SU-DHL-6 (cell line): ENCODE measurements at regions not wholly inside any gene's neighbourhood (a gene's known extent, or its start where the extent isn't known, plus 50 kb on each side); places are given as distances from the start of the nearest gene placed in this dataset.

Experiments used
- H2AFZ ChIP-seq: fragments of 200-600 bp; sonication (generic); 2 replicates; pipeline ENCODE4 v1.6.1; 2014; ENCODE audit warnings: low read depth, mild to moderate bottlenecking, moderate library complexity, mixed read lengths, antibody characterized with exemption, low read length; ENCODE audit not compliant: severe bottlenecking
- H3F3A ChIP-seq: fragments of 200-600 bp; shearing (Covaris generic); 2 replicates; pipeline ENCODE4 v1.6.0; 2016; ENCODE audit warnings: antibody characterized with exemption, mild to moderate bottlenecking; ENCODE audit not compliant: insufficient read depth
- H3K27ac ChIP-seq: fragments of 200-600 bp; sonication (generic); 2 replicates; pipeline ENCODE4 v1.5.1; 2016; ENCODE audit warnings: low read depth, mild to moderate bottlenecking, low read length, moderate library complexity, mixed read lengths
- H3K27me3 ChIP-seq: fragments of 200-600 bp; sonication (generic), shearing (Covaris generic); 2 replicates; pipeline ENCODE4 v1.6.0; 2014; ENCODE audit warnings: mild to moderate bottlenecking, low read length
- H3K36me3 ChIP-seq: fragments of 200-600 bp; sonication (generic); 2 replicates; pipeline ENCODE4 v1.6.1; 2014; ENCODE audit warnings: mild to moderate bottlenecking, low read length, mixed read lengths
- H3K4me2 ChIP-seq: fragments of 300-600, 200-600 bp; shearing (Covaris generic), sonication (generic); 2 replicates; pipeline ENCODE4 v1.6.0; 2014; ENCODE audit warnings: low read length, low read depth, mild to moderate bottlenecking; ENCODE audit not compliant: poor library complexity, severe bottlenecking
- H3K4me3 ChIP-seq: fragments of 200-600 bp; sonication (generic); 2 replicates; pipeline ENCODE4 v1.5.1; 2014; ENCODE audit warnings: antibody characterized with exemption, low read length, mild to moderate bottlenecking, mixed read lengths; ENCODE audit not compliant: insufficient read depth, poor library complexity, severe bottlenecking
- H3K79me2 ChIP-seq: fragments of 200-600 bp; sonication (generic); 2 replicates; pipeline ENCODE4 v1.6.1; 2014; ENCODE audit warnings: mild to moderate bottlenecking, low read length, moderate library complexity; ENCODE audit not compliant: insufficient read depth
- H3K9ac ChIP-seq: fragments of 200-600 bp; sonication (generic); 2 replicates; pipeline ENCODE4 v1.7.0; 2014; ENCODE audit warnings: mild to moderate bottlenecking, low read length
- H3K9me2 ChIP-seq: fragments of 200-600 bp; sonication (generic); replicated peaks from 2 replicates; pipeline ENCODE4 v1.6.1; 2014; ENCODE audit warnings: low read length; ENCODE audit not compliant: insufficient read depth
- H3K9me3 ChIP-seq: fragments of 200-600 bp; sonication (generic); 2 replicates; pipeline ENCODE4 v1.6.1; 2014; ENCODE audit warnings: low read length, mixed read lengths; ENCODE audit not compliant: insufficient read depth
- H4K20me1 ChIP-seq: fragments of 200-600 bp; sonication (generic); 2 replicates; pipeline ENCODE4 v1.6.1; 2014; ENCODE audit warnings: low read depth, mild to moderate bottlenecking, antibody characterized with exemption, low read length, moderate library complexity, mixed read lengths
- CTCF ChIP-seq: fragments of 200-600 bp; sonication (generic); IDR thresholded peaks from one replicate; pipeline ENCODE4 v1.5.1; 2017; ENCODE audit warnings: antibody characterized with exemption, mild to moderate bottlenecking, low read length, moderate library complexity; ENCODE audit not compliant: insufficient read depth, poor library complexity, severe bottlenecking
- EZH2phosphoT487 ChIP-seq: fragments of 200-600 bp; sonication (generic), shearing (Covaris generic); conservative IDR thresholded peaks from 2 replicates; pipeline ENCODE4 v1.6.1; 2018; ENCODE audit warnings: mild to moderate bottlenecking, antibody characterized with exemption, low read length, moderate library complexity, mixed read lengths

- Histone ChIP-seq H3F3A (no peaks in the 10 kb centered on the region), H3K36me3 (no peaks in the 10 kb centered on the region), H3K9me3 (no peaks in the 10 kb centered on the region), H3K79me2 (no peaks in the 10 kb centered on the region), H3K9me2 (no peaks in the 10 kb centered on the region), H3K27ac (no peak overlapping the region), H3K4me3 (no peak overlapping the region), H3K9ac (no peak overlapping the region), H3K4me2 (no peak overlapping the region), H4K20me1 (no peaks in the 10 kb centered on the region), H2AFZ (no peak overlapping the region), H3K27me3 (no peaks in the 10 kb centered on the region)
- no peak for TF ChIP-seq EZH2phosphoT487
- no peak for TF ChIP-seq CTCF
Measured at GRCh38 chr6:74741646-74742045, 464.2 kb downstream of the COL12A1 start.

GRCh38 chr6:74735304-74735703 lies 470.5 kb downstream of the COL12A1 start:
- H3K79me2 ChIP-seq = no peaks in the 10 kb centered on the region
- H3K4me2 ChIP-seq = no peak overlapping the region
- H3K9me3 ChIP-seq = no peaks in the 10 kb centered on the region
- H3F3A ChIP-seq = no peaks in the 10 kb centered on the region
- TF ChIP-seq CTCF (no peak), EZH2phosphoT487 (no peak)
- H3K9me2 ChIP-seq = no peaks in the 10 kb centered on the region
- H3K9ac ChIP-seq = no peak overlapping the region
- H3K27me3 ChIP-seq = no peaks in the 10 kb centered on the region
- no peaks in the 10 kb centered on the region for H4K20me1 ChIP-seq
- H3K4me3 ChIP-seq = no peak overlapping the region
- no peaks in the 10 kb centered on the region for H3K36me3 ChIP-seq
- H2AFZ ChIP-seq = no peak overlapping the region
- no peak overlapping the region for H3K27ac ChIP-seq

DNA sequence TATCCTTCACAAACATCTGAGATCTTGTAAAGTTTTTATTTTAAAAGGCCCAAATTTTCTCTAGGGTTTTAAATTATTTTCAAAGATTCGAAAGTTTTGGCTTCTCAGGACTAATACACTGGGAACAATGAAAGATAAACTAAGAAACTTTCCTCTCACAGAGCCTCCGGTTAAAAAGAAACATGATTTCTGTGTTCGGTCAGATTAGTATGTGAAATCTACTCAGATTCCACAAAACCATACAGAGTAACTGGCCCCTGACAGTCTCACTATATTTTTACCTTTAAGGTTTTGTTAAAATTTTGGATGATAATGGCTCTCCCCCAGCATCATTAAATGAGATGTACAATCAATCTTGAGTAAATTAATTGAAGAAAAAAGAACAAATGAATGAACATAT lies 471.0 kb downstream of the COL12A1 start:
- no peaks in the 10 kb centered on the region for H4K20me1 ChIP-seq
- no peak overlapping the region for H2AFZ ChIP-seq
- H3K36me3 ChIP-seq = no peaks in the 10 kb centered on the region
- H3K27me3 ChIP-seq = no peaks in the 10 kb centered on the region
- TF ChIP-seq EZH2phosphoT487 = no peak
- H3K79me2 ChIP-seq = no peaks in the 10 kb centered on the region
- no peaks in the 10 kb centered on the region for H3K9me3 ChIP-seq
- H3K27ac ChIP-seq = no peak overlapping the region
- no peak overlapping the region for H3K4me2 ChIP-seq
- H3K4me3 ChIP-seq = no peak overlapping the region
- H3F3A ChIP-seq = no peaks in the 10 kb centered on the region
- no peak overlapping the region for H3K9ac ChIP-seq
- no peaks in the 10 kb centered on the region for H3K9me2 ChIP-seq

DNA sequence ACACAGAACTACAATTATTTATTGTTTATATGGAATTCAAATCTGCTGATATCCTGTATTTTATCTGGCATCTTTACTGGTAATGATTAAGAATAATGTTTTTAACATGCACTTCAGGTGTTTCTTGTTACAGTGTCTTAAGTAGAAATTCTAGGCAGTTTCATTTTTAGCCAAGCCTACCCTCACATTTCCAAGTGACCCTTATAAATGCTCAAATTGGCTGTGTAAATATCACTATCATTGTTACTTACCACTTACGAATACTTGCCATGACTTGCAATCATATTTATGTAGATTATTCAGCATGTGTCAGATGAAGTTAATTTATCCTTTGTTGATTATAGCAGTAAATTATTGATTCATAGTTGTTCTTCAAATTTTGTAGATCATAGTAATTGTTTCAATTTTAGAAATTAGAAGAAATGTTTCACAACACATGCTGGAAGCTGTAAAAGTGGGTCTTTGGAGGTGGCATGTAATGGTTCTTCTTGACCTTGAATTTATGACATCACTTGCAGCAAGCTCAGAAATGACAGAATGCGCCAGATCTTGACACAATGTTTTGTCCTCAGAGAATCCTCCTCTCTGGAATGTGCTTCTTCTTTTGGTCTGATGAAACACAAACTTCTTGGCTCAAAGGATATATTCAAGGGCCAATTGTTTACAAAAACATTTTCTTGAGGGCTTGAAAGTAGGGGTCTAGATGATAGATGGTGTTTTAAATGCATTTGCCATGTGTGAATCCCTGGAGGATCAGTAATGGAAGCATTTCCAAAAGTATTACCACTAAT lies 471.8 kb downstream of the COL12A1 start:
- no peaks in the 10 kb centered on the region for H3K9me3 ChIP-seq
- H3K36me3 ChIP-seq = no peaks in the 10 kb centered on the region
- TF ChIP-seq CTCF (no peak), EZH2phosphoT487 (no peak)
- H3K79me2 ChIP-seq = no peaks in the 10 kb centered on the region
- no peaks in the 10 kb centered on the region for H4K20me1 ChIP-seq
- H3F3A ChIP-seq = no peaks in the 10 kb centered on the region
- H3K9me2 ChIP-seq = no peaks in the 10 kb centered on the region
- H3K27ac ChIP-seq = no peak overlapping the region
- no peak overlapping the region for H3K4me2 ChIP-seq
- no peak overlapping the region for H2AFZ ChIP-seq
- H3K9ac ChIP-seq = no peak overlapping the region
- no peaks in the 10 kb centered on the region for H3K27me3 ChIP-seq
- no peak overlapping the region for H3K4me3 ChIP-seq
